ENCODE measurements at regions not wholly inside any gene's neighbourhood (a gene's known extent, or its start where the extent isn't known, plus 50 kb on each side); places are given as distances from the start of the nearest gene placed in this dataset.

DNA sequence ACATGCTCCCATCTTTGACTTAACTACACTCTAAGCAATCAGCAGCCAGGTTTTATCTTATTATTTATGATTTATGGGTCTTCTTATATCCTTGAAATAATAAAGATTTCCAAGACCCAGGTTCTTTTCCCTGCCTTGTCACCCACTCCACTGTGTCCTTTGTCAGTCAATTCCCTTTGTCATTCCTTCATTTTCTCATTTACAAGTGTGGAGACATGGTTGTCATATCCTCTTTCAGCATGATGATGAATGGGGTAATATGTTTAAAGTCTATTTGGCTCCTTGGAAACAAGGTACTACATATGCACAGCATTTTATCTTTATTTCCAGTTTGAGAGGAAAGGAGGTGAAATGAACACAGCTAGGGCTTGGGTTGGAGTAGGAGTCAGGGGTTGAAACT lies 521.8 kb downstream of the LMO7 start:
- Histone ChIP-seq H3K9ac (ENCODE audit: low read length in 3 of 3) (no peak overlapping the region), H3K9me3 (ENCODE audit: control insufficient read depth in 2 of 3, insufficient read depth in 1 of 3, low read length in 3 of 3) (no peaks in the 10 kb centered on the region), H3K36me3 (ENCODE audit: control insufficient read depth in 2 of 3, insufficient read depth in 3 of 3, low read length in 3 of 3) (no peaks in the 10 kb centered on the region), H3K27me3 (ENCODE audit: control insufficient read depth, insufficient read depth, low read length) (no peaks in the 10 kb centered on the region), H3K4me3 (ENCODE audit: low read length in 3 of 3) (no peak overlapping the region), H3K4me1 (ENCODE audit: control insufficient read depth in 2 of 3, insufficient read depth in 2 of 3, low read depth in 1 of 3, low read length in 3 of 3) (no peaks in the 10 kb centered on the region), H3K27ac (ENCODE audit: low read depth in 2 of 2, low read length in 2 of 2) (no peak overlapping the region)
- intact Hi-C loops (cut with DNase I), result no loop called here
- FAIRE-seq, result no peak
- DNase-seq, result no peak
- TF ChIP-seq, protein P1, sequence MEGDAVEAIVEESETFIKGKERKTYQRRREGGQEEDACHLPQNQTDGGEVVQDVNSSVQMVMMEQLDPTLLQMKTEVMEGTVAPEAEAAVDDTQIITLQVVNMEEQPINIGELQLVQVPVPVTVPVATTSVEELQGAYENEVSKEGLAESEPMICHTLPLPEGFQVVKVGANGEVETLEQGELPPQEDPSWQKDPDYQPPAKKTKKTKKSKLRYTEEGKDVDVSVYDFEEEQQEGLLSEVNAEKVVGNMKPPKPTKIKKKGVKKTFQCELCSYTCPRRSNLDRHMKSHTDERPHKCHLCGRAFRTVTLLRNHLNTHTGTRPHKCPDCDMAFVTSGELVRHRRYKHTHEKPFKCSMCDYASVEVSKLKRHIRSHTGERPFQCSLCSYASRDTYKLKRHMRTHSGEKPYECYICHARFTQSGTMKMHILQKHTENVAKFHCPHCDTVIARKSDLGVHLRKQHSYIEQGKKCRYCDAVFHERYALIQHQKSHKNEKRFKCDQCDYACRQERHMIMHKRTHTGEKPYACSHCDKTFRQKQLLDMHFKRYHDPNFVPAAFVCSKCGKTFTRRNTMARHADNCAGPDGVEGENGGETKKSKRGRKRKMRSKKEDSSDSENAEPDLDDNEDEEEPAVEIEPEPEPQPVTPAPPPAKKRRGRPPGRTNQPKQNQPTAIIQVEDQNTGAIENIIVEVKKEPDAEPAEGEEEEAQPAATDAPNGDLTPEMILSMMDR (IDR thresholded peaks at IDR 0.05; ENCODE audit: borderline replicate concordance, extremely low read depth, insufficient read depth), result no peak

DNA sequence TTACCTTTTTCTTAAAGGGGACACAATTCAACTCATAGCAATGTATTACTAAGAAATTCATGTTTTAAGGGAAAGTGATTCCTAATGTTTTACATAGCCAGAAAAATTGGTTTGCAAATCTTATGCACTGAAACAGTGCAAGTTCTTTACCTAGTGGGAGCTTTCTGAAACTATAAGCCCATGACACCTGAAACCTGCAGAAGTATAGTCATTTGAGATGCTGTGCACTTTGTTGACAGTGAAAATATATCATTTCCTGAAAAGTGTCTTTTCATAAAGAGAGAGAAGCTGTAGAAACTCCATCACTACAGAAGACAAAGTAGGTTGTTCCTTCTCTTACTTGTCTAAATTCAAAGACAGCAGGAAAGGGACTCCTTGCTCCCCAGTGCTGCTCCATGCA lies 517.1 kb downstream of the LMO7 start:
- H3K4me3 ChIP-seq (ENCODE audit: low read length in 3 of 3), result no peak overlapping the region
- no peaks in the 10 kb centered on the region for H3K27me3 ChIP-seq (ENCODE audit: control insufficient read depth, insufficient read depth, low read length)
- no peak overlapping the region for H3K9ac ChIP-seq (ENCODE audit: low read length in 3 of 3)
- H3K27ac ChIP-seq (ENCODE audit: low read depth in 2 of 2, low read length in 2 of 2), result no peak overlapping the region
- no peak for FAIRE-seq
- intact Hi-C loops (cut with DNase I), result no loop called here
- no peak for DNase-seq
- TF ChIP-seq, protein P1 (IDR thresholded peaks at IDR 0.05; ENCODE audit: borderline replicate concordance, extremely low read depth, insufficient read depth), result no peak
- no peaks in the 10 kb centered on the region for H3K4me1 ChIP-seq (ENCODE audit: control insufficient read depth in 2 of 3, insufficient read depth in 2 of 3, low read depth in 1 of 3, low read length in 3 of 3)
- H3K36me3 ChIP-seq (ENCODE audit: control insufficient read depth in 2 of 3, insufficient read depth in 3 of 3, low read length in 3 of 3), result no peaks in the 10 kb centered on the region
- no peaks in the 10 kb centered on the region for H3K9me3 ChIP-seq (ENCODE audit: control insufficient read depth in 2 of 3, insufficient read depth in 1 of 3, low read length in 3 of 3)

DNA sequence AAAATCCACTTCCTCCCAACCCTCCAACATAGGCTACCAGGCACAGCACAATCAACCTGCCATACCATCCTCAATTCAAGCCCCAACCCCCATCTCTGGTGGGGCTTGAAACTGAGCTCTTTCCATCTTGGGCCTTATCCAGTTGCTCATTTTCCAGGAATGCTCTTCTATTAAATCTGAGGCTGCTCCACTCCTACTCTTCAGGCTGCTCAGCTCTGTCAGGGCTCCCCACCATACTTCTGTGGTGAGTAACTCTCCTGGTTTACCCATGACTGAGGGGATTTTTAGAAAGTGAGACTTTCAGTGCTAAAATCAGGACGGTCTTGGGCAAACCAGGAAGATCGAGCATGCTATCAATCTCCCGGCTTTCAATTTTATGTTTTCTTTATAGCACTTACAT lies 512.8 kb downstream of the LMO7 start:
- TF ChIP-seq, protein P1 (IDR thresholded peaks at IDR 0.05; ENCODE audit: borderline replicate concordance, extremely low read depth, insufficient read depth), result no peak
- Histone ChIP-seq H3K9ac (ENCODE audit: low read length in 3 of 3) (no peak overlapping the region), H3K9me3 (ENCODE audit: control insufficient read depth in 2 of 3, insufficient read depth in 1 of 3, low read length in 3 of 3) (no peaks in the 10 kb centered on the region), H3K27ac (ENCODE audit: low read depth in 2 of 2, low read length in 2 of 2) (no peak overlapping the region), H3K4me1 (ENCODE audit: control insufficient read depth in 2 of 3, insufficient read depth in 2 of 3, low read depth in 1 of 3, low read length in 3 of 3) (no peaks in the 10 kb centered on the region), H3K4me3 (ENCODE audit: low read length in 3 of 3) (no peak overlapping the region), H3K36me3 (ENCODE audit: control insufficient read depth in 2 of 3, insufficient read depth in 3 of 3, low read length in 3 of 3) (no peaks in the 10 kb centered on the region), H3K27me3 (ENCODE audit: control insufficient read depth, insufficient read depth, low read length) (no peaks in the 10 kb centered on the region)
- FAIRE-seq, result no peak
- intact Hi-C loops (cut with DNase I), result no loop called here
- DNase-seq, result no peak

DNA sequence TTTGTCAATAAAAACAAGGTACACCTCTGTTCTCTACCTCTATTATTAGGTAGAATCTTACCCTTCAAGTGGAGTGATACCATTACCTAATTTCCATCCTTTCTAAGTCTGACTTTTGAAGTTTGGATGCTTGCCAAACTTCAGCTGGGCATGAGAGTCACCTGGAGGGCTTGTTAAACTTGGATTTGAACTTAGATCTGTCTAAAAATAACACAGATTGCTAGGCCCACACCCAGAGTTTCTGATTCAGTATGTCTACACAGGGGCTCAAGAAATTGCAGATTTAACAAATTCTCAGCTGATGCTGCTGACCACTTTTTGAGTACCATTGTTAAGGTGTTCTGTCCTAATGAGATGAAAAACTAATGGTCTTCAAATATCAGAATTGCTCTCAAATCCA lies 512.2 kb downstream of the LMO7 start:
- intact Hi-C loops (cut with DNase I), result no loop called here
- H3K9me3 ChIP-seq (ENCODE audit: control insufficient read depth in 2 of 3, insufficient read depth in 1 of 3, low read length in 3 of 3), result no peaks in the 10 kb centered on the region
- no peaks in the 10 kb centered on the region for H3K36me3 ChIP-seq (ENCODE audit: control insufficient read depth in 2 of 3, insufficient read depth in 3 of 3, low read length in 3 of 3)
- H3K4me1 ChIP-seq (ENCODE audit: control insufficient read depth in 2 of 3, insufficient read depth in 2 of 3, low read depth in 1 of 3, low read length in 3 of 3), result no peaks in the 10 kb centered on the region
- DNase-seq (no peak), FAIRE-seq (no peak)
- TF ChIP-seq, protein P1 (IDR thresholded peaks at IDR 0.05; ENCODE audit: borderline replicate concordance, extremely low read depth, insufficient read depth), result no peak
- no peak overlapping the region for H3K4me3 ChIP-seq (ENCODE audit: low read length in 3 of 3)
- H3K27ac ChIP-seq (ENCODE audit: low read depth in 2 of 2, low read length in 2 of 2), result no peak overlapping the region
- no peak overlapping the region for H3K9ac ChIP-seq (ENCODE audit: low read length in 3 of 3)
- H3K27me3 ChIP-seq (ENCODE audit: control insufficient read depth, insufficient read depth, low read length), result no peaks in the 10 kb centered on the region

All from kidney (tissue), 13 donors.